PC-3 (cell line): ENCODE measurements at regions not wholly inside any gene's neighbourhood (a gene's known extent, or its start where the extent isn't known, plus 50 kb on each side); places are given as distances from the start of the nearest gene placed in this dataset.
"Not testable (repeated sequence)": the region's sequence is repeated elsewhere in the genome, so short reads cannot be mapped to it uniquely, and the experiment has no call there.

Experiments
- ATAC-seq: fragments of 200-7000 bp; cut with Tn5 transposase; 2 replicates; pipeline ENCODE4 v1.9.1; 2020; ENCODE audit warnings: mild to moderate bottlenecking, moderate library complexity
- BruUV-seq: library from RNA; stranded (reverse); fragments of 400-500 nt; replicated peaks from 2 replicates; lab custom pipeline; 2021; lab: Mats Ljungman, UMichigan
- CTCF ChIA-PET: fragments of 300-600 bp; sonication (Branson Sonifier 250); formaldehyde crosslinking; loops from one replicate; lab custom pipeline; 2022; ENCODE audit warnings: antibody characterized with exemption; lab: Charles Lee
- POLR2A ChIA-PET: fragments of 300-600 bp; sonication (Branson Sonifier 250); formaldehyde crosslinking; loops from one replicate; lab custom pipeline; 2022; ENCODE audit warnings: antibody characterized with exemption; ENCODE audit not compliant: unreplicated experiment; lab: Charles Lee
- DNase-seq: peaks from one replicate; pipeline ENCODE4 v3.0.0-alpha.2; 2015
- H2AFZ ChIP-seq: fragments of 300-600 bp; sonication (generic); 2 replicates; pipeline ENCODE4 v1.6.0; 2016; ENCODE audit warnings: antibody characterized with exemption, low read length
- H3F3A ChIP-seq: fragments of 300-600 bp; sonication (generic); one replicate; pipeline ENCODE4 v1.6.0; 2017; ENCODE audit warnings: antibody characterized with exemption, low read length, control low read depth, mild to moderate bottlenecking; ENCODE audit not compliant: unreplicated experiment
- H3K27ac ChIP-seq: fragments of 300-600 bp; sonication (generic); 2 replicates; pipeline ENCODE4 v1.5.1; 2016; ENCODE audit warnings: mild to moderate bottlenecking, low read length
- H3K27me3 ChIP-seq: fragments of 300-600 bp; sonication (generic); 2 replicates; pipeline ENCODE4 v1.6.1; 2016; ENCODE audit warnings: low read length, mixed read lengths
- H3K36me3 ChIP-seq: fragments of 300-600 bp; sonication (generic); 2 replicates; pipeline ENCODE4 v1.6.1; 2016; ENCODE audit warnings: low read depth, mixed run types, low read length, mixed read lengths
- H3K4me1 ChIP-seq: fragments of 300-600 bp; sonication (generic); 2 replicates; pipeline ENCODE4 v1.5.1; 2016; ENCODE audit warnings: low read length; ENCODE audit not compliant: insufficient read depth
- H3K4me2 ChIP-seq: fragments of 300-600 bp; sonication (generic); 2 replicates; pipeline ENCODE4 v1.6.0; 2016; ENCODE audit warnings: low read length
- H3K4me3 ChIP-seq: fragments of 300-600 bp; sonication (generic); 2 replicates; pipeline ENCODE4 v1.5.1; 2016; ENCODE audit warnings: mild to moderate bottlenecking, low read length, mixed read lengths
- H3K79me2 ChIP-seq: fragments of 300-600 bp; sonication (generic); 2 replicates; pipeline ENCODE4 v1.6.1; 2017; ENCODE audit warnings: low read length, mixed read lengths
- H3K9ac ChIP-seq: fragments of 300-600 bp; sonication (generic); 2 replicates; pipeline ENCODE4 v1.6.0; 2016; ENCODE audit warnings: mild to moderate bottlenecking, low read length
- H3K9me2 ChIP-seq: fragments of 300-600 bp; sonication (generic); replicated peaks from 2 replicates; pipeline ENCODE4 v1.6.1; 2016; ENCODE audit warnings: mixed run types, low read length, mixed read lengths
- H3K9me3 ChIP-seq: fragments of 300-600 bp; sonication (generic); 2 replicates; pipeline ENCODE4 v1.6.1; 2016; ENCODE audit warnings: low read length, mixed read lengths
- H4K20me1 ChIP-seq: fragments of 300-600 bp; sonication (generic); 2 replicates; pipeline ENCODE4 v1.6.1; 2016; ENCODE audit warnings: low read length, mixed read lengths
- intact Hi-C: fragments of 100-400 bp; cut with micrococcal nuclease; formaldehyde crosslinking; loops from 2 replicates; pipeline ENCODE4 v1.9.0; 2023

DNA sequence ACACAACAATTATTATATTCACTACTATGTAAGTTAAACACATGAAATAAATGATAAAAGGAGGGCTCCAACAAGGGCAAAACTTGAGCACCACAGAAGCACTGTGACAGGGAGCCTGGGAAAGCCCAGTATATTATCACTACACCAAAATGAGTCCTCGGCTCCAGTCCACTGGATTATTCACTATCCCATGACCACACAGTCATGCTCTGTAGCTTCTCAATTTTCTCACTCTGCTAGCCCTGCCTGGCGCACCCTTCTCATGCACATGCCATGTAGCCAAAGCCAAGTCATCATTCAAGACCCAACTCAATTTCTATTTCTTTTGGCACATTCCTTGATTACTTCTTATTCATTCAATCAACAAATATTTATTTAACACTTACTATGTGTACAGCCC, 2378.5 kb downstream of the EPHA3 start:
- H4K20me1 ChIP-seq, ATAC-seq, H3K9me2 ChIP-seq, DNase-seq, BruUV-seq, H3K4me1 ChIP-seq, H2AFZ ChIP-seq, POLR2A ChIA-PET, H3K4me2 ChIP-seq, H3F3A ChIP-seq, H3K79me2 ChIP-seq, intact Hi-C loops, H3K9me3 ChIP-seq, H3K27ac ChIP-seq, H3K9ac ChIP-seq, H3K36me3 ChIP-seq, H3K27me3 ChIP-seq, CTCF ChIA-PET, H3K4me3 ChIP-seq: not testable (repeated sequence)

DNA sequence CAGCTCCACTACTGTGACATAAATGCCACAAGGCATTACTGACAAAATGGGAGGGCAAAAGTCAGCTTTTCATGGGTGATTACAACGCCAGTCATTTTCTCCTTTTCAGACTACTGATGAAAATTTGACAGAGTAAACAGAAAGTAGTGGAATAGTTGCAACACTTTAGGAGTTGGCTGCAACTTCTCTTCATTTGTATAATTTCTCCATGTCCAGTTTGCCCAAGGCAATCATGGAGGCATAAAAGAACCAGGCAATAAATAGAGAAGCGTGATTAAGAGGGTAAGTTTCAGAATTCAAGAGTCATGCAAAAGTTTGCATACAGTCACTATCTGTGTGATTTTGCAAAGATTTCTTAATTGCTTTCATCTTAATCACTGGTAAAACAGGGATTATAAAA, 2390.3 kb downstream of the EPHA3 start:
- H3F3A ChIP-seq, H3K4me2 ChIP-seq, H3K4me3 ChIP-seq, intact Hi-C loops, H3K79me2 ChIP-seq, H3K9me2 ChIP-seq, H3K9me3 ChIP-seq, H4K20me1 ChIP-seq, H2AFZ ChIP-seq, H3K9ac ChIP-seq, DNase-seq, POLR2A ChIA-PET, BruUV-seq, ATAC-seq, H3K27me3 ChIP-seq, H3K27ac ChIP-seq, CTCF ChIA-PET, H3K36me3 ChIP-seq, H3K4me1 ChIP-seq: not testable (repeated sequence)

- H4K20me1 ChIP-seq, H3F3A ChIP-seq, ATAC-seq, H3K4me1 ChIP-seq, H3K9ac ChIP-seq, H3K4me3 ChIP-seq, H3K9me3 ChIP-seq, BruUV-seq, DNase-seq, H3K36me3 ChIP-seq, H3K79me2 ChIP-seq, intact Hi-C loops, POLR2A ChIA-PET, H3K4me2 ChIP-seq, H2AFZ ChIP-seq, H3K9me2 ChIP-seq, H3K27ac ChIP-seq, CTCF ChIA-PET, H3K27me3 ChIP-seq: not testable (repeated sequence)
Observed at GRCh38 chr3:91499850-91500249, 2392.4 kb downstream of the EPHA3 start.

DNA sequence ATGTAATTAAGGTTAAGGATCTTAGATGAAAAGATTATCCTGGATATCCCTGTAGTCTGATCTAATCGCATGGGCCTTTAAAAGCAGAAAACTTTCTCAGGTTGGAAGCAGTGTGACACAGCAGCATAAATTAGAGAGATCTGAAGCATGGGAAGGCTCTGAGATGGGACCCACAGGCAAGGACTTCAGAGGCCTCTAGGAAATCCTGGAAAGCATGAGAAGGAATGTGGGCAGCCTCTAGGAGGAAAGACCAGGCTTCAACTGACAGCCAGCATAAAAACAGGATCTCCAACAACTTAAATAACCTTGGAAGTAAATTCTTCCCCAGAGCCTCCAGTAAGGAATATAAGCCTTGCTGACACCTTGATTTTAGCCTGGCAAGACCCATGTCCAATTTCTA, 2397.5 kb downstream of the EPHA3 start:
- intact Hi-C loops, H3K79me2 ChIP-seq, ATAC-seq, H3K9ac ChIP-seq, H3F3A ChIP-seq, DNase-seq, H3K9me3 ChIP-seq, H2AFZ ChIP-seq, H3K4me3 ChIP-seq, H3K4me2 ChIP-seq, H3K9me2 ChIP-seq, H3K4me1 ChIP-seq, H3K27me3 ChIP-seq, H3K36me3 ChIP-seq, CTCF ChIA-PET, H4K20me1 ChIP-seq, H3K27ac ChIP-seq, POLR2A ChIA-PET, BruUV-seq: not testable (repeated sequence)
